GM21723 (cell line): ENCODE measurements at regions not wholly inside any gene's neighbourhood (a gene's known extent, or its start where the extent isn't known, plus 50 kb on each side); places are given as distances from the start of the nearest gene placed in this dataset.
"Not testable (repeated sequence)": the region's sequence is repeated elsewhere in the genome, so short reads cannot be mapped to it uniquely, and the experiment has no call there.

Source experiments
- ATAC-seq: cut with Tn5 transposase; IDR thresholded peaks from one replicate; pipeline ENCODE4 v1.9.1; 2021; ENCODE audit warnings: mild to moderate bottlenecking, moderate library complexity; ENCODE audit not compliant: unreplicated experiment

DNA sequence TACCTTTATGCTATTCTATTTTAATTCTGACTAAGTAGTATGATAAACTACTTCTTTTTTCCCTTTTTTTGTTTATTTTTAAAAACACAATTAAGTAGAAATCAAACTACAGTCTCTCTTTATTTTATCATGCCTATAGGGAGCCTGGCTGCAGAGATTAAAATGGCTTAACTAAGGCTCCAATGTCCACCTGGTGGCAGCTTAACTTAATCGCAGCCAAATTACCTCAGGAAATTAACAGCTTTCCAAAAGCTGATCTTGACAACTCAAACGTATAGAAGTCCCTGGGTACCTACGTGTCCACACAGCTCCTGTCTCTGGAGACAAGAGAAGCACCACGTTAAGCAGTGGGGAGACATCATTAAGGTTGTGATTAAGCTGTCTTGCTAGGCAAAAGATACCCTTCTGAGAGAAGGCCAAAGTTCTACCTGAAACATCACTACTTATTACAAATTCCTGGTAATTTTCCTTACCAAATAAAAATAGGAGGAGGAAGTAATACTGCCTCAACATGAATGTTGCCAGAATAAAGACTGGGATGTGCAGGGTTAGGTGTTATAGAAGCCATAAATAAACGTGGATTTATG lies 63.2 kb upstream of the SNX19 start:
- no peak for ATAC-seq

- no peak for ATAC-seq
Measured at GRCh38 chr11:130980071-130980862, 64.0 kb upstream of the SNX19 start.

DNA sequence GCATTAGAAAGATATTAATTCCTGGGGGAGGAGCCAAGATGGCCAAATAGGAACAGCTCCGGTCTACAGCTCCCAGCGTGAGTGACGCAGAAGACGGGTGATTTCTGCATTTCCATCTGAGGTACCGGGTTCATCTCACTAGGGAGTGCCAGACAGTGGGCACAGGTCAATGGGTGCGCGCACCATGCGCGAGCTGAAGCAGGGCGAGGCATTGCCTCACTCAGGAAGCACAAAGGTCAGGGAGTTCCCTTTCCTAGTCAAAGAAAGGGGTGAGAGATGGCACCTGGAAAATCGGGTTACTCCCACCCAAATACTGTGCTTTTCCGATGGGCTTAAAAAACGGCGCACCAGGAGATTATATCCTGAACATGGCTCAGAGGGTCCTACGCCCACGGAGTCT lies 68.0 kb upstream of the SNX19 start:
- not testable (repeated sequence) for ATAC-seq

DNA sequence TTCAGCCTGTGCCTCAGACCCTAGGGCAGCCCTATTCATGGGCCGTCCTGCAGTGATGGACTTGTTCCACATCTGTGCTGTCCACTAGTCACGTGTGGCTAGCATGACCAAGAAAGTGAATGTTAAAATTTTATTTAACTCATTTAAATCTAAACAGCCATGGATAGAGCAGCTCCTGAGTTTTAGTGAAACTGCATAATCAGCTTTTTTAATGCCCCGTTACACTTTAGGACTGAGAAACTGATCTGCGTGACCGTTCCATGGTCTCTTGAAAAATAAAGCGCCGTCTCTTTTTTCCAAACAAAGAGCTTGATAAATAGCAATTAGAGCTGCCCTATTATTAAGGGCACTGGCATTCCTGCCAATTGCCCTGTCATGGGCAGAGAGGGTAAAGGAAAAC lies 76.5 kb upstream of the SNX19 start:
- ATAC-seq, result no peak

DNA sequence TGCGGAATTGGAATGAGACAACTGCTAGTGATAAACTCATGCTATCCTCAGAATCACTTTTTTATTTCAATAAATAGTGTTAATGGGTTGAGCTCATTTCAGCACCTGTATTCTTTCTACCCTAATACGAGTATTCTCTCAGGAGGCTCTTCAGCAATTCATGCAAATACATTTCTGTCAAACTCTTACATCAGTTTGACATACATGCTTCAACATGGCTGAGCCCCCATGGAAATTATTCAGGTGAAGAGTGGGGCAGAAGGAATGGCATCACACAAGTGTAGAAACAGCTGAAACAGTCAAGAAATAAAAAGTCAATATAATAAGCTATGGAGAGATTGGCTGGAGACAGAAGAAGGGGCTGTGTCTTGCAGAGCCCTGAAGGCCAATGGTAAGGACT lies 77.8 kb upstream of the SNX19 start:
- ATAC-seq, result no peak

- ATAC-seq, result no peak
Measured at GRCh38 chr11:130995266-130995665, 79.0 kb upstream of the SNX19 start.

- ATAC-seq, result no peak
Measured at GRCh38 chr11:130997278-130997677, 81.0 kb upstream of the SNX19 start.

GRCh38 chr11:130999086-130999485 lies 82.8 kb upstream of the SNX19 start:
- no peak for ATAC-seq

DNA sequence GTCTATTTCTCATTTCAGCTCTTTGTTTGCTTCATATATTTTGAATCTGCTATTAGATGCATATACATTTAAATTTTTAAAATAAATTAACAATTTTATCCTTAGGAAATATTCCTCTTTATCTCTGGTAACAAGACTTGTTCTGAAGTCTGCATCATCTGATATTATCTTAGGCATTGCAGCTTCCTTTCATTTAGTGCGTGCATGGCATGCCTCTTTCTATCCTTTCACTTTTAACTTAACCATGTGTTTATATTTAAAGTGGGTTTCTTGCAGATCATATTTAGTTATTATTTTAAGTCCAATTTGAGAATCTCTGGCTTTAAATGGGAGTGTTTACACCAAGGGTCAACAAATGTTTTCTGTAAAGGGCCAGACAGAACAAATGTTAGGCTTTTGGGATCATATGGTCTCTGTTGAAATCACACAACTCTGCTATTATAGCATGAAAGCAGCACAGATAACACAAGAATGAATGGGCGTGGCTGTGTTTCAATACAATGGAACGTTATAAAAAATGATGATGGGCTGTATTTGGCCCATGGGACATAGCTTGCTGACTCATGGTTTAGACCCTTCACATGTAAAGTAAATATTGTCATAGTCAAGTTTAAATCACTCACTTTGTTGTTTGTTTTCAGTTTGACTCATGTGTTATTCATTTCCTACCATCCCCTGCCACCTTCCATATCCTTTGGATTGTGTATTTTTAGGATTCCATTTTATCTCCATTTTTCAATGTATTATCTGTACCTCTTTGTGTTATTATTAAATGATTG lies 83.9 kb upstream of the SNX19 start:
- ATAC-seq, result no peak

- ATAC-seq, result no peak
Measured at GRCh38 chr11:131002145-131002544, 85.9 kb upstream of the SNX19 start.

GRCh38 chr11:131005829-131006228 lies 89.5 kb upstream of the SNX19 start:
- ATAC-seq, result no peak

DNA sequence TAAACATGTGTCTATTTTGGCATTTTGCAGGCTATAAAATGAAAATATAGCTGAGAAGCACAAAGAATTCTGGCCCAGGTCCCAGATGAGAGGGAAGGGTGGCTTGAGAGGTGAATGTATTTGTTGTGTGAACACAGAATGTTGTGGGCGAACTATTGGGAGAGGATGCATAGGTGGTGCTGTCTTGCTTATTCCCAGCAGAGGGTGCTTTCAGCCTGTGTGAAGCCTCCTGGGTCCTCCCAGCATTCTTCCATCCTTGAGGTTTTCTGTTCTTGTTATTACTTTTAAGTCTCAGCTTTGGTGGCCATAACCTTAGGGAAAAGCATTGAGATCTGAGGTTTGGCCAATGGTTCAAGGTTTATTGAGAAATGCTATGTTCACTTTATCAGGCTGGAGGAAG lies 108.7 kb upstream of the SNX19 start:
- ATAC-seq, result no peak

DNA sequence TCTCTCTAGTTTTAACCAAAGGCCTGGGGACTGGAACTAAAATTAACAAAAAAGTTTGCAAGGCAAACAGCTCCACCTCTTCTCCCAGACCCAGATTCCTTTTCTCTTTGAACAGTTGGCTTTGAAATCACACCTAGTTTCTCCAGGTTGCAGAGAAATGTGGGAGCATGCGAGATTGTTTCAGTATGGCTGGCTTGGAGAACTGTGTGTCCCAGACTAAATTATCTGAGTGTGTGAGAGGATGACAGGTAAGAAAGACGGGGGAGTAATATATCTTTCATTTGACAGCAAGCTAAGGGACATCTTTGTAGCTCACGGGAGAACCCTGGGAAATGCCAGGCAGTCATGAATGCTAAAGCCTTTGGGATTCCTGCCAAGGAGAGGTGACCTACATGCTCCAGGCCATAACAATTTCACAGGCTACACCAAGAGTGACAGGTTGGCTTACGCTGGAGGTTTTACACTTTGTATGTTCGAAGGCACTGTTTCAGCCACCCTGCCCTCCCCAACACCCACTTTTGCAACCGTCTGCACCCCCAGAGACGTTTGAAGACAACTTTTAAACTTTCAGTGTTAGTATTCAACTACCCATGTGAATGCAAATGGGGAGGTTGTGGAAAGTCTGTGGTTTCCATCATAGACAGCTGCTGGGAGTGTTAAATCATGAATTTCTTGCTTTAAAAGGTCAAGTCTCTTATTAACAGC lies 109.3 kb upstream of the SNX19 start:
- peak; percentile 79 for ATAC-seq

DNA sequence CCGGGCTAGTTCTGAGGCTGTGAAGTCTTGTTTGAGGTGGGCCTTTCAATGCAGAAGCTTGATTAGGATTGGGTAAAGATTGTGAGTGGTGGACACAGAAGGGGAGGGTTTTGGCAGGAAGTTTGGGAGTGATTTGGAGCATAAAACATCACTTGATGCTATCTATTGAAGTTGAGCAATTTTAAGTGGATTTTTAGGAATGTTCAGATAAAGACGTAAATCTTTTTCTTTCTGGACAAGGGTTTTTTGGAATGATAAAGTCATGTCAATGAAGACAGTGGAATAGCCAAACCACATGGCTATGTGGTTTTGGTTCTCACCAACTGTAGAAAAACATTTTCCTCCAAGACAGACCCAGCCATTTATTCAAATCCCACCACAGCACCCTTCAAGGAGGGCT lies 111.2 kb upstream of the SNX19 start:
- no peak for ATAC-seq

GRCh38 chr11:131033151-131033651 lies 116.9 kb upstream of the SNX19 start:
- ATAC-seq, result no peak

DNA sequence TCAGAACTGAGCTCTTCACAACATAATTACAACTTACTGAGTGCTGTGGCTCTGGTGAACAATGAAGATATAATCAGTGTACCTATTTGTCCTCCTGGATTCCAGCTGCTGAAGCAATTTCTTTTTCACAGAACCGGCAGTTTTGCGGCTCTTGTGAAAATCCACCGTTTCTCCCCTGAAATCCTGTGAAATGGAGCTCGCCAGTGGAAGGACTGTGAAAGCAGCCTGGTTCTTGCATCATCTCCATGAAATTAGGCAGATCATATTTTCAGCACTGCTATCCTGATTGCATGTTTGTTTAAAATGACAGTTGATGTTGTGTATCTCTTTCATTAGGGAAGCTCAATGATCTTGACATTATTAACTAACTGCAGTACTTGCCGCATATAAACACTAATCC lies 120.2 kb upstream of the SNX19 start:
- no peak for ATAC-seq

GRCh38 chr11:131037873-131038272 lies 121.6 kb upstream of the SNX19 start:
- ATAC-seq, result no peak

DNA sequence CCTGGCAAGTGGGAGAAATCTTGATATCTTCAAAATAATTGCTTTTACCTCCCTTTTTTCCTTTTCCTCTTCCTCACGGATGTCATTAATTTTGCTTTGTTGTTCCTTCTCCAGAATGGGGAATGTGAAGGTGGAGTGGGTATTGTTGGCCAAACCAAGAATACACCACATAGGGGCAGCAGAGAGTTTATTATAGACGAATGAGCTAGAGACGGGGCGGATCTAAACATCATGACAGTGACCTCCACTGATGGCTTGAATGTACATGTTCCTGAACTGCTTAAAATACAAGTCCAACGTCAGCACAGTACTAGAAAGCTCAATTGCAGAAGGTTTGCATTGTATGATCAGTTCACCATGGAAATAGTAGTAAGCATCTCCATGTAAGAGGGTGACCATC lies 122.3 kb upstream of the SNX19 start:
- ATAC-seq, result no peak

- no peak for ATAC-seq
Measured at GRCh38 chr11:131041331-131042040, 125.2 kb upstream of the SNX19 start.

GRCh38 chr11:131042041-131042390 lies 125.7 kb upstream of the SNX19 start:
- no peak for ATAC-seq

- ATAC-seq, result no peak
Measured at GRCh38 chr11:131043251-131043650, 127.0 kb upstream of the SNX19 start.
